Stimulated activated CD4-positive, alpha-beta T cell treated with anti-CD3 and anti-CD28 coated beads, Interleukin-2, amount 100 ng/mL, for 24 hours (primary cell): ENCODE measurements at regions not wholly inside any gene's neighbourhood (a gene's known extent, or its start where the extent isn't known, plus 50 kb on each side); places are given as distances from the start of the nearest gene placed in this dataset.
A peak's percentile ranks its signal among the peaks of the same experiment; 100 is the strongest.
"Not testable (repeated sequence)": the region's sequence is repeated elsewhere in the genome, so short reads cannot be mapped to it uniquely, and the experiment has no call there.

ENCODE experiments used
- DNase-seq, 2 donors: peaks; one replicate each; pipeline ENCODE4 v3.0.0-alpha.2; 2020

DNA sequence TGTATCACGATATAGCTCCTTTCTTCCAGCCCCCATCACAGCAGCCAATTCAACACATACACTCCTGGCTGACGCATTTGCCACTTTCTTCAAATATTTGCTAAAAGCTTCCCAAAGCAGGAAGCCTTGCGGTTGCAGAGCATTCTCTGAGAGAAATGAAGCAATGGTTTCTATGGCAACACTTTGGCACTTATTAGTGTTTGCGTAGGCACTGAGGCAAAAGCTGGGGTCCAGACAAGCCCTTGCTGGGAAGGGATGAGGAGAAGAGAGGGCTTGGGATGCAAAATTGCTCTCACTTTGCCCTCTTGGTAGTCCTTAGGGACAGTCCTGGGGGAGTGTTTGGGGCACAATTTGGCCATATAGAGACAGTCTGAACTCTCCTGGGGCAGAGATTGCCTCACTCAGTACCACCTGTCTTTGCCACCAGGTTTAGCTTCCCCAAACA is 55.0 kb upstream of the PAK3 start:
- DNase-seq: no peak

DNA sequence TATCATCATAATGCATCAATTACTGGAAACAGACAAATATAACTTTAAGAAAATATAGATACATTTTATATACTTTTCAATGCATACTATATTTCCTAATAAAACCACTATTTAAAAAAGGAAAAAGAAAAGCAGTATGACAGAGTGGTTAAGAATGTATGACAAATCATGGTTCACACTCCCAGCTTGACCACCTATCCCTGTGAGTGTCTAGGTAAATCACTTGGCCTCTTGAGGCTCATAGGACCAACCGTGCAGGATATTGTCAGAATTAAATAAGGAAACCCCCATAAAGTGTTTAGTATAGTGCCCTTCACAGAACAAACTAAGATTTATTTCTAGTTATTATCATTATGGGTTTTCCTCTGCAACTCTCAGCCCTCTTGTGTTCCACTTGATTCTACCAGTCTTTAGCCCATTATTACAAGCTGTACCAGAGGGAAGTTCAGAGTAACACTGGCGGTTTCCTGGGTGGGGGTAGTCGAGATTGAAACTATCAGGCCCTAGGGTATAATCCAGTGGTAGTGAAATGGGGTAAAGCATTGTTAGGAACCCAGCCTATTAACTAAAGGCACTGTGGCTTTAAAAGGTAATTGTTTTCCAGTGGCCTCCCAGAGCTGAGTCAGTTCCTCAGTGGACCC is 55.5 kb upstream of the PAK3 start:
- DNase-seq: no peak

DNA sequence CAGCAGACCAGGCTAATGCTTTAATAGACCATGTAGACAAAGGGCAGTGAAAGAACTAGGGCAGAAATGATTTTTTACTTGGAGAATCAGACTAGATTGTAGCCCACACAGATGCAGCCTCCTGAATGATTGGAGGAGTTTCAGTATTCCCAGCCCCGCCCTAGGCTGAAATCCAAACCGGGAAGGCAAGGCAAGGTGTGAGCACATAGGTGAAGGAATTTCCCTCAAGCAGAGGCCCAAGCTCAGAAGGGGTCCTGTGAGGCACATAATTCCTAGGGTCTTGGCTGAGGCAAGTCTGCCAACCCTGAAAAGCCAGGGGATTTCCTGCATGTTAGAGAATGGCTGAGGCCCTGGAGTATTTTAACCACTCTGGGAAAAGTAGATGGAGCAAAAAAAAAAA is 56.4 kb upstream of the PAK3 start:
- DNase-seq: no peak

DNA sequence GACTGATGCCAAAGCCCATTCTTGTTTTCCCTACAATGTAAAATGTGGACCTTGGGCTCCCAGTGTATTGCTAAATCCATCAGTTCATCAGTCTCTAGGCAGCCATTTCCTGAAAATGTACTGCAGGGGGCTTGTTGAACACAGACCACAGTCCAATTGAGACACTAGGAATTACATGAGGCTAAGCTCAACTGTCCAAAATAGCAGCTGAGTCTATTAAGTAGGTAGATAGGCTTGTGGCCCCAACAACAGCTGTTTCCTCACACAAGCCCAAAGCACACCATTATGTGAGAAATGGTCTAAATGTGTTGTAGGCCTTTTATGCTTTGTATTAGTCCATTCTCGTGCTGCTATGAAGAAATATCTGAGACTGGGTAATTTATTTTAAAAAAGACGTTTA is 60.0 kb upstream of the PAK3 start:
- no peak for DNase-seq

DNA sequence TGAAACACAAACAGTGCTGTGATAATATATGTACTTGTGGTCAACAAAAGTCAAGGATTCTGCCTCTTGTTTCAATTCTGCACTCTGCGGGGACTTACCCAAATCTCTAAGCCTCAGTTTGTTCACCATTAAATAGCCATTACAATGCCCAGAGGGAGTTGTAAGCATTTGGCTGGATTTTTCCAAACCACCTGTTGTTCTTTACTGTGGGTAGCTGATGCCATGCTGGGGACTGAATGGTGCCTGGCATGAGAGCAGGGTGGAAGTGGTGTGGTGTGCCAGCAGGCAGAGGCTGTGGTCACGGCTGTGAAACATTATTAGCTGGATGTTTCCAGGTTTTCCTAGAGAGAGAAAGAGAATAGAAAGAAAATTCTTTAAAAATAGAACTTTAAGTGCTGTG is 60.7 kb upstream of the PAK3 start:
- DNase-seq: no peak

DNA sequence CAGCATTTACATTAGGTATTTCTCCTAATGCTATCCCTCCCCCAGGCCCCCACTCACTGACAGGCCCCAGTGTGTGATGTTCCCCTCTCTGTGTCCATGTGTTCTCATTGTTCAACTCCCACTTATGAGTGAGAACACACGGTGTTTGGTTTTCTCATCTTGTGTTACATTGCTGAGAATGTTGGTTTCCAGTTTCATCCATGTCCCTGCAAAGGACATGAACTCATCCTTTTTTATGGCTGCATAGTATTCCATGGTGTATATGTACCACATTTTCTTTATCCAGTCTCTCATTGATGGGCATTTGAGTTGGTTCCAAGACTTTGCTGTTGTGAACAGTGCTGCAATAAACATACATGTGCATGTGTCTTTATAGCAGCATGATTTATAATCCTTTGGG is 73.0 kb upstream of the PAK3 start:
- DNase-seq: not testable (repeated sequence)

DNA sequence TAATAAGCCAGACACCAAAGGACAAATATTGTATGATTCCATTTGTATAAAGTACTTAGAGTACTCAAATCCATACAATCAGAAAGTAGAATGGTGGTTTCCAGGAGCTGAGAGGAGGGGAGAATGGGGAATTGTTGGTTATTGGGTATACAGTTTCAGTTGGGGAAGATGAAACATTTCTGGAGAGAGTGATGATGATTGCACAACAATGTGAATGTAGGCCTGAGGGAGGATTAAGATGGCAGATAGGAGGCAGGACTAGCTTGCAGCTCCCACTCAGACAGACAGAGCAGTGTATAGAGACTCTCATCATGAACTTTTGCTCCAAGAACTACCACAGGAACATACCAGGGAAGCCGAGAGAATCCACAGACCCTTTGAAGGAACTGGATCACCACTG is 75.7 kb upstream of the PAK3 start:
- DNase-seq: no peak

DNA sequence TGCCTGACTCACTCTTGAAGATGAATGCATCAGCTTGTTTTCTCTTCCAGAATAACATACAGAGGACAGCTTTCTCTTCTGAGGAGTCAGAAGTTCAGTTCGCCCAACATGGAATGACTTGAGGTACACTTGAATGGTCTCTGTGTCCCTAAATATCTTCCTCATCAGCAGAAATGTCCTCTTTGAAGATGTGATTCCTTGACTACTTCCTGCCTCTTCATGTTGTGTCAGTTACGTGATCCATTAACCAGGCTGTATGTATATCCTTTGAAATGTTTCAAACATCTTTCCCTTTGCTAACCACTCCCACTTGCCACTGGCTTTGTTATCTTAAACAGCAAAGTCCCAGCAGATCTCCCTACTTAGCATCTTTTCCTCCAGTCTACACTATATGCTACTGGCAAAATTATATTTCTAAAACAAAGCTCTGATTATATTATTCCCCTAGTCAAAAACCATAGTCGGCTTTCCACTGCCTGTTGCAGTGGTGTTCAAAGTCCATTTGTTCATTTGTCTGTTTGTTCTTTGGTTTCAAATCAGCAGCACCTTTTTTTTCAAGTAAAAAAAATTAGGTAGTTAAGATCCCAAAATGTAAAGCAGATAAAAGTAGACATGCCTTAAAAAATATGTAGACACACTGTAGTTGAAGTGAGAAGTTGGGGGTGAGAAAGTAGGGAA is 82.1 kb upstream of the PAK3 start:
- no peak for DNase-seq

DNA sequence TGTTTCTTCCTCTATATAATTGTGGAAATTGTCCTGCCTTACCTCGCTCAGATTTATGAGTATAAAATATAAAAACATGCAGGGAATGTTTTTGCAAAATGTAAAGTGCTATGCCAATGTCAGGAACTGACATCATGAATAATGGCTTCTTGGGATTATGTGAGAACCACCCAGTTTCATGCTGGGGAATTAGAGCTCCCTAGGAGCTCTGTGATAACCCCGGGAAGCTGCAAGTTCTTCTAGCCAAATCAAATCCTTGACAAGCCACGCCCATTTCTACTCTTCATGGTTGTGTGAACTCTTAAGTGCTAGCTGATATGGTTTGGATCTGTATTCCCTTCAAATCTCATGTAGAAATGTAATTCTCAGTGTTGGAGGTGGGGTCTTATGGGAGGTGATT is 85.9 kb upstream of the PAK3 start:
- no peak for DNase-seq

DNA sequence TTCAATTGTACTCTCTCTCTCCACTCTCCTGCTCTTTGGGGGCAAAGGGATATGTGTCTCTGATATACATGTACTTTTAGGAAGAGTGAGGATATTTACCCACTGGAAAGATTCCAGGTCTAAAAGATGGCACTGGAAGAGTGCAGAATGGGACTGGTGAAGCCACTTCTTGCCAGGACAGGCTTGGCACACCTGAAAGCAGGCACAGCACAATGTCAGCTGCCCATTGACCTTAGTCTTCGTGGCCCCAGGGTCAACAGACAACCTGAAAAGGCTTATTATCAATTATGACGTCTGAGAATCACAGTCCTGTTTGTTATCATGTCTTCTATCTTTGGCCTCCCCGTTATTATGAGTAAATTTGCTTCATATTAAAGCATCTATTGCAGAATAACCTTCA is 86.7 kb upstream of the PAK3 start:
- no peak for DNase-seq

DNA sequence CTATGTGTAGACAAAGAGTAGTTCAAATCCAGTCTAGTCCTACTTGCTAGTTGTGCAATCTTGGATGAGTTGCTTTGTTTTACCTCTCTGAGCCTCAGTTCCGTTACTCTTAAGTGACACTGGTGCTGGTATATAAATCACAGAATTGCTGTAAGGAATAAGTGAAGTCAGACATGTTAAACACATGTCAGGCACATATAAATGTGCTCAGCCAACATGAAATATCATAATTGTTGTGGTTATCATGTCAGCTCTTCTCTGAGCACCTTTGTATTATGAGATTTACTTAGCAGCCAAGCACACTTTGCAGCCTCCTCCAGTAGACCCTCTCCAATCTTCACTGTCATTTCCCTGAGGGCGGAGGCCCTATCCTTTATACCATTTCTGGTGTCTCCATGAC is 87.9 kb upstream of the PAK3 start:
- DNase-seq: no peak

DNA sequence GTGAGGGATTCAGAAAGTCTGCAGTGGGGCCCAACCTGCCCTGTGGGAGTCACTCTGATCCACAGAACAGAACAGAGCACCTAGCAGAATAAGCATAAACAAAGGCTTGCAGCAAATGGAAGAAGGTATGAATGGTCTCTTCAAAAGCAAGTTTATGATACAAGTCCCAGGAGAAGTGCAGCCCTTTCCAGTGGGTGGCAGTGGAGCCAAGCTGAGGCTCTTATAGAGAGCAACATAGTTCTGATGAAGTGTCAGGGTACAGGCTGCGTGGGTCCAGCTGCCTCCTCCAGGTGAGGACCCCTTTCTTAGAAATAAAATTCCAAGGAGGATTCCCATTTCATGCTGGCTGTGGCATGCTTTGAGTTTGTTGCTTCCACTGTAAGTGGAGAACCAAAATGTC is 88.8 kb upstream of the PAK3 start:
- no peak for DNase-seq

DNA sequence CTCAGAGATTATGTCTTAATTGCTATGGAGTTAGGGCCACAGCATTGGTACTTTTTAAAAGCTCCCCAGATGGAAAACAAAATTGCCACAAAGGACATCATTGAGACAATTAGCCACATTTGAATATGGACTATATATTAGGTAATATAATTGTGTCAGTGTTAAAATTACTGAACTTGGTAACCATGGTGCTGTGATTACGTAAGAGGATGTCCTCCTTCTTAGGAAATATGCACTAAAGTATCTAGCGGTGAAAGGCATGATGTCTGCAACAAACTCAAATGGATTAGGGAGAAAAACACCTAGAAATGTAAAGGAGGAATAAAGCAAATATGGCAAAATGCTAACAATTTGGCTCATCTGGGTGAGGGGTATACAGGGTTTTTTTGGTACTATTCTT is 89.9 kb upstream of the PAK3 start:
- no peak for DNase-seq

DNA sequence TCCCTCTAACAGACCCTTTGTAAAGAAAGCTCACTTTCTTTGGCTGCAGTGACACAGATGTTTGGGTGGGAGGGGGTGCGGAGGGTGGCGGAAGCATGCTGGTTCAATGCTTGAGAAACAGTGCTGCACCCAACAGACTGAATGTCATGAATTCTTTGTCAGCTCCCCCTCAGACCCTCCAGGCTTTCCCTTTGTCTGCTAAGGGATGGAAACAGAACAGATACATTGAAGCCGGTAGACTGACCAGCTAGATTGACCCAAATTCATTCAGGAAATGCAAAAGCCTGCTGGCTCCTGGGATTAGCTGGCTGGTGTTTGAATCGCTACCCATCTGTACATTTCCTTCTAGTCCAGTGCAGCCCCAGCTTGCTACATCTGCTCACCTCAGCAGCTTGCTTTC is 90.8 kb upstream of the PAK3 start:
- no peak for DNase-seq

DNA sequence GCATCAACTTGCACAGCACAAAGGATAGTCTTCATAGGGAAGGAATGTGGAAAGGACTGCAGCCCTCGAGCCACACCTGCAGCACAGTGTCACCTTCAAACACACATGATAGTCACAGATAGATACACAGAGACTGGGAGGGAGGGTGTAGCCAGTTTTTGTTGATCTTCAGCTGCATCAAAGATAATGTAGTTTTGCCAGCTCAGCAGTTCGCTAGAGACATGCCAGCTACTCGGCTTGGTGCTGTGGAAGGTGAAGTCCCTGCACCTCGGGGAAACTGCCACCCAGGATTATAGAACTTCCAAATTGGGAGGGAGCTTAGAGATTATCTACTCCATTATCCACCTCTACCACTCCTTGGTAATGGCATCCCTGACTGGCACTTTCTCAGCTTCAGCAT is 92.9 kb upstream of the PAK3 start:
- DNase-seq: no peak

DNA sequence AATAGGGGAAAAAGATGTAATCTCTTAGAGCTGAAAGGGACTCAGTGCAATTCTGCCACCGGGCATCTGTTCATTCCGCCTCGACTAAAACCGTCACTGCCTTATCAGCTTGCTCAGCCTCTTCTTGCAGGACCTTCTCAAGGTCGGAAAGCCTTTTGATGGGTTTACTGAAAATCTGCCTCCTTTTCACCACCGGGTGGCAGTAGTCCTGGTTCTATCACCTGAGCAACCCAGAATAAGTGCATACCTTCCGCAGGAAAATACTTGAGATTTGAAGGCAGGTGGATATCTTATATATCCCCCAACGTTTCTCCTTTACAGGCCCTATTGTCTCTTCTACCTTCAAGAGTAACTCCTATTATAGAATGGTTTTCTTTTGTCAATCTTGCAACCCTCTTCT is 103.4 kb upstream of the PAK3 start:
- DNase-seq: peak; percentile 7 to 20

DNA sequence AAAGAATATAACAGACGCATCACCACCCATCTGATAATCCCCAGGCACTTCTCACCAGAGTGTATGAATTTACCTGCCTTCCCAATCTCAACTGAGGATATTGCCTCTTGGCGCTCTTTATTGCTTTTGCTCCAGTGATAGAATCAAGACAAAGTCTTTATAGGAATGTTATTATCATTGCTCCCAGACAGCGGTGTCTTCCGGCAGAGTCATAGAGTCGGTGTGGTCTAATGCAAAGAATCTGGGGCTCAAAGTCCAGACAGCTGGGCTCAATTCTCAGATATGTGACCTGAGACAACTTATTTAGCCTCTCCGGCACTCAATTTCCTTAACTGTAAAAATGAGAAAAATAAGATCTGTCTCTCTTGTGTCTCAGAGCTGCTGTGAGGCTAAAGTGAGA is 106.1 kb upstream of the PAK3 start:
- DNase-seq: no peak

DNA sequence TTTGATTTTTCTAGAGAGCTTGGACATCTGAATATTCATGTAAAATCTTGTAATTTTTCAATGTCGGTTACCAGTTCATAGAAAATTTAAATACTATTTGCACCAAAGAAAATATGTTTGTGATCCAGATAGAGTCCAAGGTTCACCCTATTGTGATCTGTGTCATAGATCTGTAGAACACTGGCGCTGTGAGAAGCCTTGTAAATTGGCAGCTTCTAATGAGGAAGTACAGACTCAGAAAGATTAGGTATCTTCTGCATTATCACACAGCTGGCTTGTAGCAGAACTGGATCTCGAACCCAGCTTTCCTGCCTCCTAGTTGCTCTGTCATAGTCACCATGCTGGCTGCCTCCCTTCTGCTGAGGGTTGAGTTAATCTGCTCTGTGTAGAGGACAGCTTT is 106.5 kb upstream of the PAK3 start:
- no peak for DNase-seq

DNA sequence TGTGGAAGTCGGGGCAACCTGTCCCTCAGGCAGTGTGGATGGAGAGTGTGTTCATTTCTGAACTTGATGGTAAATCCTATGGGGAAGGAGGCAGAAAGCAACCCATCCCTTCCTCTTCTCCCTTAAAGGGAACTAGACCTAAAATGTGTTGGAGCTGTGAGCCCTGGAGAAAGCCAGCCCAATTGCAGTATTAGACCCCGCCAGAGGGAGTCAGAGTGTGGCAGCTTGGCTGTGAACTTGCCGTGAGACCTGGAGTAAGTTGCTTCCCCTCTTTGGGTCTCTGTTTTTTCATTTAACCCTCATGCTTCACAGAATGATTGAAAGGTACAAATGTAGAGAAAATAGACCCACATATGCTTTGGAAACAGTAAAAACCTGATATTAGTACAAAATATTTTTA is 108.7 kb upstream of the PAK3 start:
- no peak for DNase-seq

DNA sequence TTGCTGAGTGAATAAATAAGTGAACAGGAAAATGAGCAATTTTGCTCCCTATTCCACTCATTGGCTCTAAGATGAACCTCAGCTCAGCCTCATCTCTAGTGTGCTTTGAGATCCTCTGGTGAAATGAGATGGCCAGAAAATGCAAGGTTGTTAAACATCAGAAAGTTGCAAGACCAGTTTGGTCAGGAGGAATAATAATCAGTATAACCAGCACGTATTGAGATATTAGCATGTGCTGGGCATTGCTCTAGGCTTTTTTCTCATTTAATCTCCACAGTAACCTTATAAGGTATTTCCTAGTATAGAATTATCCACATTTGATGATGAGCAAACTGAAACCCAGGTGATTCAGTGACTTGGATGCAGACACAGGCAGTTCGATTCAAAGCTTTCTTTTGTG is 110.5 kb upstream of the PAK3 start:
- DNase-seq: no peak

DNA sequence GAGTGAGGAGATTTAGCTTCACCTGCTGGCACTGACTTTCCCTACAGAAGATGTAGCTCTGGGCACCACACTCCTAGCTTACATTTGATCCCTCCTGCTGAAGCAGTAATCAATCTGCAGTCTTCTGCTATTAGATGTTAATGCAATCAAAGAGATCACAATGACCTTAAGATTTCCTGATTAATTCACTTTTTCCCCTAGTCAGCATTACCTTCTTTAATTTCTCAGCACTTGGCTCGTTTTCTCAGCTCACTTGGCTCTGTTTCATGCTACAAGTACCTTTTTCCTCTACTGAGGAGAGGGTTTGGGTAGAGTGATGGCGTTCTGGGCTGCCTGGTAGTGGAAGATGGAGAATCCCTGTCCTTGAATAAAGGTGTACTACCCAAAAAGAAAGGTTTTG is 113.0 kb upstream of the PAK3 start:
- DNase-seq: no peak

DNA sequence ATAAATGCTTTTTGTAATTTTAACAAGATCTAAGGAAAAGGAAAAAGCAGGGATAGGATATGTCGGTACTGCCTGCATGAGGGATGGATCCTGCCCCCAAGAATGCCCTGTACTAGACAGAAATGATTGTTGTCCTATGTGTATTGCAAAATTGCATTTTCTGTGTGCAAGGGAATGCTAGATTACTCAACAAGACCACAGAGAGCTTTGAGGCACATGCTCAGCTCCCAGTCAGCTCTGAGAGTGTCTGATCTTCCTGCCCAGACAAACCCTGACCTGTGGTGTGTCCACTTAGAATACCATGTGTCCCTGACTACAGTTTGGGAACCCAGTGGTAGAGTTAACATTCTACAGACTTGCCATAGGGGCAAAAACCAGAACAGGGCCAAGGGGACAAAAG is 129.2 kb upstream of the PAK3 start:
- no peak for DNase-seq

DNA sequence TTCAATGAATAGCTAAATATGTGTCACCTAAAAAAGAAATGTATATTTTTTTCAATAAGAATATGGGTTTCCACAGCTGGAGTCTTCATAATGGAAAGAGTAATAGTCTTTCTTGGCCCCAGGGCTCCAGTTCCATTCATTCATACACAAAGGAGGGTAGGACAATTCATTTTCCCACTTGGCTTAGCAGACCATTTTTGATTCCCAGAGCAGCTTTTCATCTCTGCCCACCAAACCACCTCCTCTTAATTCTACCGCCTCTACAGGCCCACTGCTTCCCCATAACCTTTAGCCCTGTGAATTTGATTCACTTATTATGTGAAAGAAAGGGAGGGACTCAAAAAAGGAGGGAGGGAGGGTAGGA is 129.9 kb upstream of the PAK3 start:
- no peak for DNase-seq

DNA sequence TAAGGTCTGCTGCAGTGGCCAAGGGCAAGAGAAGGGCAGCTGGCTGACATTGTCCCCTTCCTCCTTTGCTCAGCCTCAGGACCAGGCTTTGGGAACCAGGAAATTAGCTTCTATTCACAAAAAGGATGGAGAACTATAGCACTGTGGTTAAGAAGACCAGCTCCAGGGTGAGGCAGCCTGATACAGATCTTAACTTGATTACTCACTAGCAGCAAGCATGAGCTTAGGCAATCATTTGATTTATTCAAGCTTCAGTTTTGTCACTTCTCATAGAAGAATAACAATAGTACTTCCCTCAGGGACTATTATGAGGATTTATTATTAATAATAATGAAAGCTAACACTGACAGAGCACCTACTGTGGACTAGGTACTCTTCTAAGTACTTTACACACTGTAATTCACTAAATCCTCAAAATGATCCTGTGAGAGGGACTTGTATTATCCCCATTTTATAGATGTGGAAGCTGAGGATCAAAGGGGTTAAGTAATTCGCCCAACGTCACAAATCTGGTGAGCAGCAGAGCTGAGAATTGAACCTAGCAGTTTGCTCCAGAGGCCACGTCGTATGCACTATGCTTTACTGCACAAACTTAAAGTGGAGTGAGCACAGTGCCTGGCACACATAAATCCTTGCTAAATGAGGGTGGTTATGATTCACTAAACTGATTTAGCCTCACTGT is 130.4 kb upstream of the PAK3 start:
- no peak for DNase-seq

DNA sequence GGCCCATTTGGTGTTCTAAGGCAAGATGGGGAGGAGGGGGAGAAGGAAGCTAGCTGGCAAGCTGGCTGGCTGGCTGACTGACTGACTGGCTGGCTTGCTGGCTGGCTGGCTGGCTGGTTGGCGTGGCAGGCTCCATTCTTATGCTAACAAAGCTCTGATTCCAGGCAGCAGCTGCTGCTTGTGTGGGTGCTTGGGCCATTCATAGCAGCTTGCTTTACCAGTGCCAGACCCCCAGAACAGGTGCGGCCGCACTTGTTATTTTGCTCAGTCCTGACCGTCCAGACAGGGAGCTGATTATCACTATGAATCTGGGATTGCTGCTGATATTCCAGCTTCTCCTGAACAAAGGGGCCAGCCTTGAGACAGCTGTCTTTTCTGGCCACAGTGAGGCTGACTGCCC is 131.2 kb upstream of the PAK3 start:
- DNase-seq: no peak
